Psoas muscle (tissue), 7 donors: ENCODE measurements at regions not wholly inside any gene's neighbourhood (a gene's known extent, or its start where the extent isn't known, plus 50 kb on each side); places are given as distances from the start of the nearest gene placed in this dataset.
"Not testable (repeated sequence)": the region's sequence is repeated elsewhere in the genome, so short reads cannot be mapped to it uniquely, and the experiment has no call there.

Source experiments
- ATAC-seq, 4 donors: fragments of 200-7000 bp; cut with Tn5 transposase; one replicate each; pipeline ENCODE4 v1.9.1; 2020; ENCODE audit warnings: moderate library complexity in 3 of 4, mild to moderate bottlenecking in 2 of 4
- DNase-seq, 2 donors: peaks; one replicate each; pipeline ENCODE4 v3.0.0-alpha.2; 2020
- H3K27ac ChIP-seq: fragments of 200-600 bp; one replicate; pipeline ENCODE4 v1.8.0; 2022
- H3K27me3 ChIP-seq, 3 donors: fragments of 200-600 bp in 1 of 3; one replicate each; pipeline versions ENCODE4 v1.6.1 to v1.8.0; 2013 to 2022; ENCODE audit warnings: low read length in 2 of 3, mild to moderate bottlenecking in 2 of 3, moderate library complexity in 1 of 3; ENCODE audit not compliant: insufficient read depth in 3 of 3
- H3K36me3 ChIP-seq, 2 donors: fragments of 200-600 bp in 1 of 2; one replicate each; pipeline versions ENCODE4 v1.6.1 to v1.8.0; 2013 to 2022; ENCODE audit warnings: low read depth in 1 of 2, mild to moderate bottlenecking in 1 of 2, moderate library complexity in 1 of 2; ENCODE audit not compliant: insufficient read depth in 1 of 2
- H3K4me1 ChIP-seq: fragments of 200-600 bp; one replicate; pipeline ENCODE4 v1.8.0; 2022
- H3K4me3 ChIP-seq: fragments of 200-600 bp; one replicate; pipeline ENCODE4 v1.8.0; 2022; ENCODE audit warnings: mild to moderate bottlenecking
- H3K9me3 ChIP-seq: fragments of 200-600 bp; one replicate; pipeline ENCODE4 v1.8.0; 2022
- WGBS, 3 donors: extraction: QIAGEN DNeasy Blood & Tissue Kit; methylation state at CpG; one replicate each; pipeline versions ENCODE4 v1.1.6 to v1.1.7; 2013; 5-methylcytosine and 5-hydroxymethylcytosine counted together
- intact Hi-C, 2 donors: fragments of 100-400 bp; cut with DNase I; formaldehyde crosslinking; loops; one replicate each; pipeline versions ENCODE4 v1.11.0 to v1.14.2; 2022
- TF ChIP-seq, protein P1 (sequence below): fragments of 200-600 bp; IDR thresholded peaks from one replicate; pipeline ENCODE4 v1.8.0; 2022; ENCODE audit warnings: antibody characterized with exemption
- donor health status: healthy with polysubstance abuse.
- donor health status: DM: no; HTN: no; CAD: no; lungs with moderate emphysema.
- donor health status: Bipolar disorder and iron deficiency.
- donor health status: healthy.
- donor health status: DM: yes; HTN: yes; CAD: no.
- donor health status: DM: no; HTN: no; CAD: no.
- donor health status: DM: yes; HTN: yes; CAD: no.

DNA sequence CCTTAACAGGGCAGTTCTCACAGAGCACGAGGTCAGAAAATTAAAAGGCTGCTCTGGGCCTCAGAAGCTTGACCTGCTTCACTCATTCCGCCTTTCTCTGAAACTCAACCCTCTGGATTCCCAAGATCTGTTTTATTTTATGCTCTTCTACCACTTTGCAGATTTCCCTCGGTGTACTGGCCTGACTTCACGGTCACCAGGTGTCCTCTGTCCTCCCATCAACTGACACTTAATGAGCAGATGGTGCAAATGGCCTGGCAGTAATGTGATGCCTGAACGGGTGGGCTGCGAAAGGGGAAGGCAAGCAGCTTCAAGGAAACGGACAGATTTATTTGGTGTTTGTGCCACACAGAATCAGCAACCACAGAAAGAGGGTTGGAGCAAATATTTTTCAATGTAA lies 169.7 kb upstream of the TFAP2D start:
- TF ChIP-seq, protein P1, sequence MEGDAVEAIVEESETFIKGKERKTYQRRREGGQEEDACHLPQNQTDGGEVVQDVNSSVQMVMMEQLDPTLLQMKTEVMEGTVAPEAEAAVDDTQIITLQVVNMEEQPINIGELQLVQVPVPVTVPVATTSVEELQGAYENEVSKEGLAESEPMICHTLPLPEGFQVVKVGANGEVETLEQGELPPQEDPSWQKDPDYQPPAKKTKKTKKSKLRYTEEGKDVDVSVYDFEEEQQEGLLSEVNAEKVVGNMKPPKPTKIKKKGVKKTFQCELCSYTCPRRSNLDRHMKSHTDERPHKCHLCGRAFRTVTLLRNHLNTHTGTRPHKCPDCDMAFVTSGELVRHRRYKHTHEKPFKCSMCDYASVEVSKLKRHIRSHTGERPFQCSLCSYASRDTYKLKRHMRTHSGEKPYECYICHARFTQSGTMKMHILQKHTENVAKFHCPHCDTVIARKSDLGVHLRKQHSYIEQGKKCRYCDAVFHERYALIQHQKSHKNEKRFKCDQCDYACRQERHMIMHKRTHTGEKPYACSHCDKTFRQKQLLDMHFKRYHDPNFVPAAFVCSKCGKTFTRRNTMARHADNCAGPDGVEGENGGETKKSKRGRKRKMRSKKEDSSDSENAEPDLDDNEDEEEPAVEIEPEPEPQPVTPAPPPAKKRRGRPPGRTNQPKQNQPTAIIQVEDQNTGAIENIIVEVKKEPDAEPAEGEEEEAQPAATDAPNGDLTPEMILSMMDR: no peak
- WGBS, 3 donors: 16 to 28% (median 18%) methylated on average over 7 of the region's 7 CpGs
- H3K4me1 ChIP-seq: no peaks in the 10 kb centered on the region
- no peak overlapping the region for H3K27ac ChIP-seq
- no peaks in the 10 kb centered on the region for H3K9me3 ChIP-seq
- DNase-seq: no peak
- H3K36me3 ChIP-seq: no peaks in the 10 kb centered on the region
- H3K27me3 ChIP-seq: no peaks in the 10 kb centered on the region
- intact Hi-C loops: no loop called here
- no peak overlapping the region for H3K4me3 ChIP-seq
- ATAC-seq: no peak

DNA sequence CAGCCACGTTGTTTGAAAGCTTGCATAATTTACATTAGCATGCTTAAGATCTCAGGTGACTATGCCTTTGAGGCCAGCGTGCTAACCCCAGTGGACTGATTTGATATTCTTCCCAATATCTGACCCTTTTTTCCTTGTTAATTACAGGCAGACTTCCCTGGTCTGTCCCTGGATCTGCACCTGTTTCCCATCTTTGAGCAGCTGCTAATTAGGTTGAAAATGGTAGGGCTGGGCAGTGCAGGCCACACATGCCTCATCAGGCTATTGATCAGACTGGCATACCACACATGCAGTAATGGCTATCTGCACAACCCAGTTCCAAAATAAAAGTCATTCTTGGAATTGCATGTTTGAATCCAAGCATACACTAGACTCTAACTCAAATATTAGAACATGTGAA lies 164.3 kb upstream of the TFAP2D start:
- H3K36me3 ChIP-seq: no peaks in the 10 kb centered on the region
- ATAC-seq: no peak
- TF ChIP-seq, protein P1: no peak
- intact Hi-C loops: no loop called here
- WGBS, 3 donors: 19 to 25% (median 22%) methylated on average over 2 of the region's 2 CpGs
- no peak overlapping the region for H3K4me3 ChIP-seq
- no peaks in the 10 kb centered on the region for H3K27me3 ChIP-seq
- no peaks in the 10 kb centered on the region for H3K4me1 ChIP-seq
- H3K27ac ChIP-seq: no peak overlapping the region
- no peak for DNase-seq
- no peaks in the 10 kb centered on the region for H3K9me3 ChIP-seq

DNA sequence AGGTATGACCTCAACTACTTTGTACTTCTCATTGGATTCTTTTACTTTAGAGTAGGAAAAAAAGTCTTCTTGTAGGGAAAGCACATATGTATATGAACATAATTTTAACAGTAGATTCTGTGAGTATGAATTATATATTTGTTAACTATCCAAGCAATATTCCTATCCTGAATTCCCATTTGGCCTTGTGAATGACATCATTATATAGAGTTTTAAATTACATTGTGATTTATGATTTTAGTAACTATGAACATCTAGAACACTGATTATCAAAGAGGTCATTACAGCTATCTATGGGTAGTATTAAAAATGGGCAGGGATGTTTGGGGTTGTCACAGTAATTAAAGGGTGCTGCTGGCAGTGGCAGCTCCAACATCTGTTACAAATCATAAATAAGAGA lies 163.9 kb upstream of the TFAP2D start:
- H3K9me3 ChIP-seq: no peaks in the 10 kb centered on the region
- H3K4me3 ChIP-seq: no peak overlapping the region
- no peaks in the 10 kb centered on the region for H3K36me3 ChIP-seq
- H3K27ac ChIP-seq: no peak overlapping the region
- no peak for DNase-seq
- intact Hi-C loops: no loop called here
- H3K27me3 ChIP-seq: no peaks in the 10 kb centered on the region
- TF ChIP-seq, protein P1: no peak
- H3K4me1 ChIP-seq: no peaks in the 10 kb centered on the region
- ATAC-seq: no peak

DNA sequence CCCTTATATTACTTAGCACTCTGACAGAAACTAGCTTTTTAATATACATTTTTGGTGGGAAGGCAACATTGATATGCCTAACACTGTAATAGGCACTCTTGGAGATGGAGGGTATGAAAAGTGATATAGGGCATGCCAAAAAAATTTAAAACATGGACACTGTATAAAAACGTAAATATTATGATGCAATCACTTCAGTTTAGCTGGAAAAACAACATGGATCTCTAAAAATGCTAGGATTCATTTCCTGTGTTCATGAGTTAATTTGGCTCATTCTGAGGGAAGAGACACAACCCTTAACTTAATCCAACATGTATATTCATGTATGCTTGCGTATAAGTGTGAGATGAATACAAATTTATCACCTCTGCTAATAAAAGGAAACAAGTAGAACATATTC lies 157.3 kb upstream of the TFAP2D start:
- TF ChIP-seq, protein P1: no peak
- Histone ChIP-seq H3K4me3 (no peak overlapping the region), H3K27me3 (no peaks in the 10 kb centered on the region), H3K36me3 (no peaks in the 10 kb centered on the region), H3K4me1 (no peaks in the 10 kb centered on the region), H3K9me3 (no peaks in the 10 kb centered on the region), H3K27ac (no peak overlapping the region)
- DNase-seq: no peak
- intact Hi-C loops: no loop called here
- no peak for ATAC-seq
- WGBS, 3 donors: 61 to 70% (median 65%) methylated on average over 2 of the region's 2 CpGs

DNA sequence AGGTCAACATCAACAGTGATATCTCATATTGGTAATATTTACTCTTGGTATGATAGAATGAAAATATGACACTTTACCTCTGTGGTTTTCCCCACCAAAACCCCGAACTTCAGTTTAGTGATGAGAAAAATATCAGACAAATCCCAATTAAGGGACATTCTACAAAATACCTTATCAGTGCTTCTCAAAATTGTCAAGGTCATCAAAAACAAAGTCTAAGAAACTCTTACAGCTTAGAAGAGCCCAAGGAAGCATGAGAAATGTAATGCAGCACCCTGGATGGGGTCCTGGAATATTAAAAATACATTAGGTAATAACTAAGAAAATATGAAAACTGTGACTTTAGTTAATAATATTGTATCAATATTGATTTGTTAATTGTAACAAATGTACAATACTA lies 148.3 kb upstream of the TFAP2D start:
- no peak for ATAC-seq
- no peak overlapping the region for H3K4me3 ChIP-seq
- H3K27me3 ChIP-seq: no peaks in the 10 kb centered on the region
- intact Hi-C loops: no loop called here
- WGBS, 3 donors: 83 to 93% (median 91%) methylated on average over 1 of the region's 1 CpG
- H3K27ac ChIP-seq: no peak overlapping the region
- H3K4me1 ChIP-seq: no peaks in the 10 kb centered on the region
- no peaks in the 10 kb centered on the region for H3K9me3 ChIP-seq
- TF ChIP-seq, protein P1: no peak
- H3K36me3 ChIP-seq: no peaks in the 10 kb centered on the region
- no peak for DNase-seq

DNA sequence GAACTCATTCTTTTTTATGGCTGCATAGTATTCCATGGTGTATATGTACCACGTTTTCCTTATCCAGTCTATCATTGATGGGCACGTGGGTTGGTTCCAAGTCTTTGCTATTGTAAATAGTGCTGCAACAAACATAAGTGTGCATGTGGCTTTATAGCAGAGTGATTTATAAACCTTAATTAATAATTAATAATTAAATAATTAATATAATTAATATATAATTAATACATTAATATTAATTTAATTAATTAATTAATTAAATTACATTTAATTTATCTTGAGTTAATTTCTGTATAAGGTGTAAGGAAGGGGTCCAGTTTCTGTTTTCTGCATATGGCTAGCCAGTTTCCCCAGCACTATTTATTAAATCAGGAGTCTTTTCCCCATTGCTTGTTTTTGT lies 142.1 kb upstream of the TFAP2D start:
- DNase-seq, H3K4me1 ChIP-seq, ATAC-seq, H3K4me3 ChIP-seq, H3K36me3 ChIP-seq, H3K9me3 ChIP-seq, H3K27ac ChIP-seq, intact Hi-C loops, H3K27me3 ChIP-seq: not testable (repeated sequence)
- WGBS, 3 donors: 85 to 91% (median 86%) methylated on average over 2 of the region's 2 CpGs
